HFFc6 (cell line): ENCODE measurements at regions not wholly inside any gene's neighbourhood (a gene's known extent, or its start where the extent isn't known, plus 50 kb on each side); places are given as distances from the start of the nearest gene placed in this dataset.

Experiments
- DNase-seq: peaks from one replicate; pipeline ENCODE4 v3.0.0-alpha.2; 2018
- H3K27ac Mint-ChIP-seq: 2 replicates; pipeline ENCODE4 v1.8.0; 2020; ENCODE audit warnings: mild to moderate bottlenecking, mixed read lengths
- H3K27me3 Mint-ChIP-seq: 2 replicates; pipeline ENCODE4 v1.8.0; 2021; ENCODE audit warnings: mild to moderate bottlenecking, moderate library complexity, mixed read lengths; ENCODE audit not compliant: insufficient read depth
- H3K36me3 Mint-ChIP-seq: 2 replicates; pipeline ENCODE4 v1.8.0; 2021; ENCODE audit warnings: low read depth, mixed read lengths
- H3K4me1 Mint-ChIP-seq: 2 replicates; pipeline ENCODE4 v1.8.0; 2020; ENCODE audit warnings: low read depth, mixed read lengths
- H3K4me3 Mint-ChIP-seq: 2 replicates; pipeline ENCODE4 v1.8.0; 2020; ENCODE audit warnings: mild to moderate bottlenecking, moderate library complexity, mixed read lengths
- H3K9me3 Mint-ChIP-seq: 2 replicates; pipeline ENCODE4 v1.8.0; 2020; ENCODE audit warnings: mild to moderate bottlenecking, mixed read lengths
- TF ChIP-seq, protein P1 (sequence below): fragments of 200-600 bp; sonication (generic); IDR thresholded peaks from 2 replicates; pipeline ENCODE4 v1.5.0; 2021; ENCODE audit warnings: antibody characterized with exemption, mild to moderate bottlenecking

- peaks cover 43% of the 10 kb centered on the region for H3K9me3 Mint-ChIP-seq
- TF ChIP-seq, protein P1, sequence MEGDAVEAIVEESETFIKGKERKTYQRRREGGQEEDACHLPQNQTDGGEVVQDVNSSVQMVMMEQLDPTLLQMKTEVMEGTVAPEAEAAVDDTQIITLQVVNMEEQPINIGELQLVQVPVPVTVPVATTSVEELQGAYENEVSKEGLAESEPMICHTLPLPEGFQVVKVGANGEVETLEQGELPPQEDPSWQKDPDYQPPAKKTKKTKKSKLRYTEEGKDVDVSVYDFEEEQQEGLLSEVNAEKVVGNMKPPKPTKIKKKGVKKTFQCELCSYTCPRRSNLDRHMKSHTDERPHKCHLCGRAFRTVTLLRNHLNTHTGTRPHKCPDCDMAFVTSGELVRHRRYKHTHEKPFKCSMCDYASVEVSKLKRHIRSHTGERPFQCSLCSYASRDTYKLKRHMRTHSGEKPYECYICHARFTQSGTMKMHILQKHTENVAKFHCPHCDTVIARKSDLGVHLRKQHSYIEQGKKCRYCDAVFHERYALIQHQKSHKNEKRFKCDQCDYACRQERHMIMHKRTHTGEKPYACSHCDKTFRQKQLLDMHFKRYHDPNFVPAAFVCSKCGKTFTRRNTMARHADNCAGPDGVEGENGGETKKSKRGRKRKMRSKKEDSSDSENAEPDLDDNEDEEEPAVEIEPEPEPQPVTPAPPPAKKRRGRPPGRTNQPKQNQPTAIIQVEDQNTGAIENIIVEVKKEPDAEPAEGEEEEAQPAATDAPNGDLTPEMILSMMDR = no peak
- H3K4me1 Mint-ChIP-seq = no peaks in the 10 kb centered on the region
- no peak overlapping the region for H3K27ac Mint-ChIP-seq
- H3K36me3 Mint-ChIP-seq = no peaks in the 10 kb centered on the region
- no peak for DNase-seq
- H3K27me3 Mint-ChIP-seq = no peaks in the 10 kb centered on the region
- no peak overlapping the region for H3K4me3 Mint-ChIP-seq
Observed at GRCh38 chr1:14014929-14015328, 314.9 kb downstream of the PRDM2 start.

- Mint-ChIP-seq H3K27ac (no peak overlapping the region), H3K36me3 (no peaks in the 10 kb centered on the region), H3K9me3 (peaks cover 51% of the 10 kb centered on the region), H3K27me3 (no peaks in the 10 kb centered on the region), H3K4me1 (no peaks in the 10 kb centered on the region), H3K4me3 (no peak overlapping the region)
- TF ChIP-seq, protein P1 = no peak
- DNase-seq = no peak
Observed at GRCh38 chr1:14015917-14016316, 315.9 kb downstream of the PRDM2 start.

DNA sequence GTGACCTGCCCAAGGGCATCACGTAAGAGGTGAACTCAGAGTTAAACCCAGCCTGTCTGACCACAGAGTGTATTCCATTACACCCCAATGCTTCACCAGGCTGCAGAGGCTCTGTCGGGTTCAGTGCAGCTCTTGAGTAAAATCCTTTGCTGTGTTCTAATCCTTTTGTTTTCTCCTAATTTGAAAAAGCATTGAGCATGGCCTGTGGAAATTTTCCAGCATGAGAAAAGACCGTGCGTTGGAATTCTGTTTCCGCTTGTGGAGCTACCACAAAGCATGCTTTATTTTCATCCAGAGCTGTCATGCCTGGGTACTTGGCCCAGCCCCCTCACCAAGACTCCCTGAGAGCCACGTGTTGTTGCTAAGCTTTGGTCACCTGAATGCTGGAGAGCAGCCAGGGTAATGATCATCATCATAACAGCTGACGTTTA lies 317.6 kb downstream of the PRDM2 start:
- TF ChIP-seq, protein P1 = no peak
- H3K36me3 Mint-ChIP-seq = no peaks in the 10 kb centered on the region
- no peaks in the 10 kb centered on the region for H3K4me1 Mint-ChIP-seq
- no peak overlapping the region for H3K4me3 Mint-ChIP-seq
- no peak for DNase-seq
- peaks cover 39% of the 10 kb centered on the region for H3K9me3 Mint-ChIP-seq
- H3K27me3 Mint-ChIP-seq = no peaks in the 10 kb centered on the region
- no peak overlapping the region for H3K27ac Mint-ChIP-seq

DNA sequence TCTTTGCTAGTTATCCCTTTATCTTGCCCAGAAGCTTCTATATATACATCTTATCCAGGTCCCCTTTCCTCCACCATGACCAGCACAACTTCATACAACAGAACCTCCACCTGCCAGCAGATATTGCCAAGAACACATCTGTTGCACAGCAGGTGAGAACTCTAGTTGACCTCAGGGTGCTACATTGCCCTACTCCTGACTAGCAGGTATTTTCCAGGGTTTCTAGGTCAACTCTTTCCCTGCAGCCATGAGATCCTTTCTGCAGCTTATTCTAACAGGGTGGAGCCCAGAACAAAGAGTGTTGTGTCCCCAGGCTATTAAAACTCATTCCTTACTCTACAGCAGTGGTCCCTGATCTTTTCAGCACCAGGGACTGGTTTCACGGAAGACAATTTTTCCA lies 319.5 kb downstream of the PRDM2 start:
- Mint-ChIP-seq H3K27me3 (no peaks in the 10 kb centered on the region), H3K36me3 (no peaks in the 10 kb centered on the region), H3K4me1 (no peaks in the 10 kb centered on the region), H3K4me3 (no peak overlapping the region), H3K9me3 (peaks cover 38% of the 10 kb centered on the region), H3K27ac (no peak overlapping the region)
- TF ChIP-seq, protein P1 = no peak
- no peak for DNase-seq

- H3K27me3 Mint-ChIP-seq = no peaks in the 10 kb centered on the region
- H3K27ac Mint-ChIP-seq = no peak overlapping the region
- peaks cover 35% of the 10 kb centered on the region for H3K9me3 Mint-ChIP-seq
- H3K4me1 Mint-ChIP-seq = no peaks in the 10 kb centered on the region
- no peak for DNase-seq
- no peak overlapping the region for H3K4me3 Mint-ChIP-seq
- no peaks in the 10 kb centered on the region for H3K36me3 Mint-ChIP-seq
- TF ChIP-seq, protein P1 = no peak
Observed at GRCh38 chr1:14020006-14020405, 320.0 kb downstream of the PRDM2 start.

DNA sequence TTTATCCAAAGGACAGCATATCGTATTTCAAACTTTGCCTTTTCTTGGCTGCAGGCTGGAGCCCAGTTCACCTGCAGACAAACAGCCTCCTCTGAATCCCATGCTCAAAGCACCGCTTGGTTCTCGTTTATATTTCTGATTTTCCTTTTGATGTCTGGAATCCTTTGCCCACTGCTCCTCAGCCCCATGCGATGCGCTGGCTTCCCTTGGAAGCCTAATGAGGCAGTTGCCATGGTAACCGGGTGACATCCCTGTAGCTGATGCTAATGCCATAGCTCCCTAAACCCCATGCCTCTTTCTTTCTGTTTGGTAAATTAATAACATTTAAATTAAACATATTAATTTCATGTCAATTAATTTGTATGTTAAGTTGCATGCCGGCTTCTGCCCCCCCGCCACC lies 327.1 kb downstream of the PRDM2 start:
- Mint-ChIP-seq H3K36me3 (no peaks in the 10 kb centered on the region), H3K27me3 (no peaks in the 10 kb centered on the region), H3K27ac (no peak overlapping the region), H3K9me3 (peaks cover 24% of the 10 kb centered on the region), H3K4me1 (no peaks in the 10 kb centered on the region), H3K4me3 (no peak overlapping the region)
- no peak for DNase-seq
- TF ChIP-seq, protein P1 = no peak
